GM19238 (cell line): ENCODE measurements at regions not wholly inside any gene's neighbourhood (a gene's known extent, or its start where the extent isn't known, plus 50 kb on each side); places are given as distances from the start of the nearest gene placed in this dataset.

ENCODE experiments used
- DNase-seq: peaks from one replicate; pipeline ENCODE4 v3.0.0; 2011; ENCODE audit warnings: low spot score; ENCODE audit not compliant: insufficient read length

GRCh38 chr5:2299388-2300220 lies 416.9 kb upstream of the IRX4 start:
- DNase-seq = no peak

GRCh38 chr5:2298781-2299180 lies 416.1 kb upstream of the IRX4 start:
- DNase-seq = no peak

- DNase-seq = no peak
Measured at GRCh38 chr5:2297991-2298390, 415.3 kb upstream of the IRX4 start.

DNA sequence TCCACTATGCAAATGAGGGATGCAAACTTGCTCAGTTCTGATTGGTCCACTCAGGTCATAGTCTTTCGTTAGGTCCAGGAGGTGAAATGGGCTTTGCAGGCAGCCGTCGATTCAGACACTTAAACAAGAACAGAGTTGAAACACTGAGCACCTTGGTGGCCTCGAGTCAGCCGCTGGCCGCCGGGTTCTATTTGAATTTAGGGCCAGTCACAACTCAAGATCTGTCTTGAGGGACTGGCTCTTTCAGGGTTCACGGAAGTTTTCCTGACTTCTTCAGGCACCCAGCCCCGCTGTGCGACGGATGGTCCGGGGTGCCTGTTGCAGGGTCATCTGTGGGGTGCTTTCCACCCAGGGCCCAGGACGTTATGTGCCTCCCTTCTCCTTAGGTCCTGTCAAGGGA lies 412.8 kb upstream of the IRX4 start:
- no peak for DNase-seq

GRCh38 chr5:2293906-2294305 lies 411.2 kb upstream of the IRX4 start:
- DNase-seq = no peak

DNA sequence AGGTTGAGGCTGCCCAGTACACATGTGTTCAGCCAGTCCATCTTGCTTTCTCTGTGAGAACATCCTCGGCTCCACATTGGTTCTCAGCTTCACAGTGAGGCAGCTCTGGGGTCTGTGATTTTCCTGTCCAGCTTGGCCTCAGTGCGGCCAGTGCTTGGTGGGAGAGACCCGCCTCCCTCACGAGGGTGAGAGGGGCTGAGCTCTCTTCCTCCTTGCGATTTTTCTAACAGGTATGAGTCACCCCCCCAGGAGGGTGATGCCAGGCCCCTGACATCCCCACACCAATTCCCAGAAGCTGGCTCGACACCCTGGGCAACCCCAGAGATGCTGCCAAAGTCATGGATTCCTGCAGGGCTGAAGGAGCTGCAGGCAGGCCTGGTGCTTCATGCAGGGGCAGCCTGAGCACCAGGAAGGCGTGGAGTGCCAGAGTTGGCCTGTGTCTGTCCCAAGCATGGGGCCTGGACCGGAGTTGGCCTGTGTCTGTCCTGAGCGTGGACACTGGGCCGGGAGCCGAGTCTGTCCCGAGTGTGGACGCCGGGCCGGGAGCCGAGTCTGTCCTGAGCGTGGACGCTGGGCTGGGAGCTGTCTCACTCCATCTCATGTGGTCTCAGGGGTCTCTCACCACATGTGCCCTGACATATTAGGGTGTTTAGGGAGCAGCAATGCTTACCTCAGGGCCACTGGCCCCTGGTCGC lies 408.6 kb upstream of the IRX4 start:
- no peak for DNase-seq

DNA sequence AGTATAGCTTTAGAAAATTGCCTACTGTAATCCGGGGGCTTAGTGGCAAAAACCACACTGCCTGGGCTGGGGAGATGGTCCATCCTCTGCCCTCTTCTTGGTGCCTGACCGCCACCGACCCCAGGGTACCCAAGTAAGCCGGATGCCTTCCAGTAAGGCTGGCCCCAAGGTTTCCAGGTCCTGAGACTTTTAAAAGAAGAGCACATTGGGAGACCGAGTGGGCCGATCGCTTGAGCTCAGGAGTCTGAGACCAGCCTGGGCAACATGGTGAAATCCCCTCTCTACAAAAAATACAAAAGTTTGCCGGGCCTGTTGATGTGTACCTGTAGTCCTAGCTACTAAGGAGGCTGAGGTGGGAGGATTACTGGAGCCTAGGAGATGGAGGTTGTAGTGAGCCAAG lies 406.7 kb upstream of the IRX4 start:
- no peak for DNase-seq

- DNase-seq = no peak
Measured at GRCh38 chr5:2288968-2289367, 406.2 kb upstream of the IRX4 start.

GRCh38 chr5:2288466-2288865 lies 405.7 kb upstream of the IRX4 start:
- no peak for DNase-seq

GRCh38 chr5:2286250-2286649 lies 403.5 kb upstream of the IRX4 start:
- DNase-seq = no peak

GRCh38 chr5:2284678-2285077 lies 402.0 kb upstream of the IRX4 start:
- no peak for DNase-seq

DNA sequence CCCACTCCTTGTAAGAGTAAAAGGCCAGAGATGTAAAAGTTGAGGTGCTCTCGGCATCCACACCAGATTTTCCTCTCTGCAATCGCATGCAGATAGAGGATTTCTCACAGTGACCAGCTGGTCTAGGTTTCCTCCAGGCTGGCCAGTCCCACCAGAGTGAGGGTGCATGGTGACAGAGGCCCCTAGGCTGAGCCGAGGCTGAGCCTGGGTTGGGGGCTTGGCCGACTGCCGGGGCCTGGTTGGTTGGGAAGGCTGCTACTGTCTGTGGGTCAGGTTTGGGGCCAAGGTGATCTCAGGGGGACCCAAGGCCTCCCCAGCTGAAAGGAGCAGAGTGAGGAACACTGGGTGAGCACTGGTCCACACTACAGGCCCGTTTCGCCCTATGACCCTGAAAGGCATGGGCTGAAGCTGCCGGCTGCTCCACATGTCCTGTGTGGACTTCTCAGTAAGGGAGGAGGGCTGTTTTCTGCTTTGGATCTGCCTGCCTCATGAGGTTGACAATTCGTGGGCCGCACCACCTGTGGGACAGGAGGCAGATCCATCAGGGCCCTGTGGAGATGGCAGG lies 400.8 kb upstream of the IRX4 start:
- no peak for DNase-seq

DNA sequence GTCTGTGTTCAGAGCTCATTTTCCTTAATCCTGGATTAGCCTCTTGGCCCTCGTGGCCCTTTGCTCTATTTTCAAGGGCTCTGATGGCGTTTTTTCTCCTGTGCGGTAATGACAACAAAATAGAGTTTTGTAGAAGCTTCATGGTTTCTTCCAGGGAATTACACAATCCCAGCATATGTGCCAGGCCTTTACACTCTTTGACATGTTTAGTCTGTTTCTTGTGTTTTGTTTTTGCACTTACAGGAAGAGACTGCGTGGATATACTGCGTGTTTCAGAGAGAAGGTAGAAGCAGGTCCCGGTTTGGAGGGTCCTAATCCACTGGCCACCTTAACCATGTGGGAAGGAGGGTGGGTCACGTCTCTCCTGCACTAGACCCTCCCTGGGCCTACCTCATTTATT lies 400.2 kb upstream of the IRX4 start:
- DNase-seq = no peak

GRCh38 chr5:2282034-2282690 lies 399.4 kb upstream of the IRX4 start:
- DNase-seq = no peak

- no peak for DNase-seq
Measured at GRCh38 chr5:2281446-2281845, 398.7 kb upstream of the IRX4 start.

- DNase-seq = no peak
Measured at GRCh38 chr5:2280318-2280717, 397.6 kb upstream of the IRX4 start.

- no peak for DNase-seq
Measured at GRCh38 chr5:2278825-2279456, 396.2 kb upstream of the IRX4 start.

DNA sequence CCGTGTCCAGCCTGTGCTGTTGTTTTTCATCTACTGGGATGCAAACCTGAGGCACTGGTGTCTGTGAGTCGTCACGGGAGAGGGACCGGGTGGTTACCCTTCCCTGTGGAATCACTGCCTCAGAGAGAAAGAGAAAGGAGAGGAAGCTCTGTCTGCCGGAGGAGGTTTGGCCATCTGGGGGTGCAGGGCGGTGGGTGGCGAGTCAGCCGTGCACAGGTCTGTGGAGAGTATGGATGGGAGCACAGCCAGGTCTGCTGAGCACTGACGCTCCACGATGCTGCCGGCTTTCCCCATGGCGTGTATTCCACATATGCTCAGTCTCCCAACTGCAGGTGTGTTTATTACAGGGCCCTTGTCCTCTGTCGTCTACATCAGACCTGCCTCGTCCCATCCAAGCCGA lies 395.2 kb upstream of the IRX4 start:
- no peak for DNase-seq

GRCh38 chr5:2276101-2276500 lies 393.4 kb upstream of the IRX4 start:
- no peak for DNase-seq

DNA sequence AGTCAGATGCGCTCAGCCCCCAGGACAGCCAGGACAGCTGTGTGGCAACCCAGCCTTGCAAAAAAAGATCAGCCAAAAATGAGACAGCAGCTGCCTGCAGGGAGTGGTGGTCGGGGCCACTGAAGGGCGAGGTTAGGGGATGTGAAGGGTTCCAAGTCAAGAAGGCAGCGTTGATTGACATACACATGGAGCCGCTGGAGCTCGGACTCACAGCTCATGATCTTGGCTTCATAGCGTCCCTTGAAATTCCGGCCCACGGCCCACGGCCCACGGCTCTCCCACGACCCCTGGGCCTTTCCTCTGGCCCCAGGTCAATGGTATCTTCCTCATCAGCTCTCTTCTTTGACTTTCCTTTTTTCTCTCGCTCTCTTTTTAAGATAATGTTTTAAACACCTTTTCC lies 390.0 kb upstream of the IRX4 start:
- no peak for DNase-seq

DNA sequence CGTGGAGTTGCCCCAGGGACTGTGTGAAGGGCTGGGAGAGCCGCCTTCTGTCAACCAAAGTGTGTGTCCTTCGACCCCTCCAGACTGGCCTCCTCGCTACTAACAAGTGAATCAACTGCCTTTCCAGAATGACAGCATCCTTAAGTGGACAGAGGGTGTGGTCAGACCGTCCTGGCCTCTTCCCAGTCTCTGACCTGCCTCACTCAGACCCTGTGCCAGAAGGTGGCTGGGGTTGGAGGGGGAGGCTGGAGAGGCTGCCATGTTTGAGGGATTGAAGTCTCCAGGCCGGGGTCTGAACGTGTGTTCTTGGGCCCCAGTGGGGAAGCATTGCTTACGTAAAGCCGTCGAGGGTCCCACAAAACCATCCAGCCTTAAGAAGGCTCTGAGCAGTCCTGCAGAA lies 389.3 kb upstream of the IRX4 start:
- no peak for DNase-seq

DNA sequence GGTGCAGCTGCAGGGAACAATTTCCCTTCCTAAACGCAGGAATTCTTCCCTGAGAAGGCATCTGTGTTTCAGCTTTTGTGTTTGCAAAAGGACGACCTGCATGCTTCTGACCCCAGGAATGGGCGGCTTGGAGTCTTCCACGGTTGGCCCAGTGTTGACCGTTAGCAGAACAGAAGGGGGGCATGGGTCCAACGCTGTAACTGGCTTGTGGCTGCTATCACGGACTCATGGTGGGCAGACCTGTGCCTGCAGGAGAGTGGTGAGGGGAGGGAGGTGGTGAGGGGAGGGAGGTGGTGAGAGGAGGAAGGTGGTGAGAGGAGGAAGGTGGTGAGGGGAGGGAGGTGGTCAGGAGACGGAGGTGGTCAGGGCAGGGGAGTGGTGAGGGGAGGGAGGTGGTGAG lies 388.6 kb upstream of the IRX4 start:
- no peak for DNase-seq
